Naive thymus-derived CD4-positive, alpha-beta T cell (primary cell): ENCODE measurements at regions not wholly inside any gene's neighbourhood (a gene's known extent, or its start where the extent isn't known, plus 50 kb on each side); places are given as distances from the start of the nearest gene placed in this dataset.

ENCODE experiments used
- ATAC-seq: fragments of 150-1000 bp; cut with Tn5 transposase; 2 replicates; pipeline ENCODE4 v1.10.0; 2021; ENCODE audit warnings: mild to moderate bottlenecking, moderate library complexity
- CTCF ChIA-PET: fragments of 350-600 bp; sonication (Branson Sonifier 250); formaldehyde crosslinking; loops from one replicate; lab custom pipeline; 2021; ENCODE audit warnings: antibody characterized with exemption; lab: Charles Lee
- POLR2A ChIA-PET: fragments of 350-600 bp; sonication (Branson Sonifier 250); formaldehyde crosslinking; loops from one replicate; lab custom pipeline; 2021; ENCODE audit warnings: antibody characterized with exemption, inconsistent platforms; lab: Charles Lee
- DNase-seq, 9 donors: peaks; one replicate each; pipeline versions ENCODE4 v3.0.0 to v3.0.0-alpha.2; 2020 to 2022; ENCODE audit warnings: mixed read lengths in 1 of 9
- H3K27ac ChIP-seq: one replicate; pipeline ENCODE4 v1.7.0; 2013; ENCODE audit warnings: mild to moderate bottlenecking, low read depth, low read length, moderate library complexity
- H3K27me3 ChIP-seq, 2 donors: one replicate each; pipeline ENCODE4 v1.7.0; 2013; ENCODE audit warnings: low read length in 2 of 2, mild to moderate bottlenecking in 2 of 2, moderate library complexity in 2 of 2; ENCODE audit not compliant: control insufficient read depth in 2 of 2, insufficient read depth in 2 of 2
- H3K36me3 ChIP-seq, 3 experiments: 1 replicate in 2 of 3; 2 replicates in 1 of 3; pipeline ENCODE4 v1.7.0; 2013; ENCODE audit warnings: low read length in 3 of 3, mild to moderate bottlenecking in 3 of 3, moderate library complexity in 1 of 3; ENCODE audit not compliant: insufficient read depth in 3 of 3, control insufficient read depth in 2 of 3
- H3K4me1 ChIP-seq, 2 donors: one replicate each; pipeline ENCODE4 v1.7.0; 2013; ENCODE audit warnings: low read length in 2 of 2, mild to moderate bottlenecking in 2 of 2, moderate library complexity in 1 of 2; ENCODE audit not compliant: control insufficient read depth in 2 of 2, insufficient read depth in 2 of 2
- H3K4me3 ChIP-seq: 2 replicates; pipeline ENCODE4 v1.7.0; 2013; ENCODE audit warnings: mild to moderate bottlenecking, low read length
- H3K9me3 ChIP-seq, 3 experiments: 1 replicate in 2 of 3; 2 replicates in 1 of 3; pipeline ENCODE4 v1.7.0; 2013; ENCODE audit warnings: low read length in 3 of 3; ENCODE audit not compliant: control insufficient read depth in 2 of 3
- H3K27ac Mint-ChIP-seq, 9 donors: one replicate each; pipeline ENCODE4 v1.8.0; 2020 to 2022; ENCODE audit warnings: mixed read lengths in 9 of 9, mild to moderate bottlenecking in 8 of 9, moderate library complexity in 5 of 9, inconsistent platforms in 2 of 9
- H3K27me3 Mint-ChIP-seq, 5 donors: one replicate each; pipeline ENCODE4 v1.8.0; 2021 to 2022; ENCODE audit warnings: mixed read lengths in 5 of 5, mild to moderate bottlenecking in 1 of 5
- H3K36me3 Mint-ChIP-seq, 5 donors: one replicate each; pipeline ENCODE4 v1.8.0; 2020 to 2022; ENCODE audit warnings: mixed read lengths in 5 of 5, mild to moderate bottlenecking in 3 of 5, inconsistent platforms in 1 of 5
- H3K4me1 Mint-ChIP-seq, 7 donors: one replicate each; pipeline ENCODE4 v1.8.0; 2020 to 2022; ENCODE audit warnings: mixed read lengths in 7 of 7, mild to moderate bottlenecking in 3 of 7, inconsistent platforms in 1 of 7
- H3K4me3 Mint-ChIP-seq, 10 donors: one replicate each; pipeline ENCODE4 v1.8.0; 2020 to 2022; ENCODE audit warnings: mild to moderate bottlenecking in 10 of 10, mixed read lengths in 10 of 10, moderate library complexity in 6 of 10, inconsistent platforms in 2 of 10
- H3K9me3 Mint-ChIP-seq, 11 donors: one replicate each; pipeline ENCODE4 v1.8.0; 2020 to 2022; ENCODE audit warnings: mixed read lengths in 11 of 11, mild to moderate bottlenecking in 4 of 11, inconsistent platforms in 1 of 11, moderate library complexity in 1 of 11
- intact Hi-C, 2 donors: fragments of 100-400 bp; cut with micrococcal nuclease; formaldehyde crosslinking; loops; one replicate each; pipeline ENCODE4 v1.15.1; 2023

GRCh38 chr5:39640552-39640951 is 215.8 kb upstream of the DAB2 start:
- Histone ChIP-seq H3K27me3 (no peaks in the 10 kb centered on the region), H3K36me3 (no peaks in the 10 kb centered on the region), H3K4me3 (no peak overlapping the region), H3K27ac (no peak overlapping the region), H3K4me1 (no peaks in the 10 kb centered on the region), H3K9me3 (no peaks in the 10 kb centered on the region)
- H3K36me3 Mint-ChIP-seq: no peaks in the 10 kb centered on the region
- peaks cover 0 to 5% (median 0%) of the 10 kb centered on the region in 11 donors for H3K9me3 Mint-ChIP-seq
- ChIA-PET POLR2A (no interaction called here), CTCF (no interaction called here)
- H3K4me1 Mint-ChIP-seq: no peaks in the 10 kb centered on the region
- no peak for DNase-seq
- intact Hi-C loops: no loop called here
- H3K27ac Mint-ChIP-seq: no peak overlapping the region
- H3K4me3 Mint-ChIP-seq: no peak overlapping the region
- ATAC-seq: no peak
- H3K27me3 Mint-ChIP-seq: peaks cover 5 to 14% (median 7%) of the 10 kb centered on the region in 5 donors

GRCh38 chr5:39639618-39640089 is 214.9 kb upstream of the DAB2 start:
- intact Hi-C loops: no loop called here
- no peak for ATAC-seq
- Mint-ChIP-seq H3K4me1 (no peaks in the 10 kb centered on the region), H3K36me3 (no peaks in the 10 kb centered on the region), H3K27ac (no peak overlapping the region), H3K4me3 (no peak overlapping the region), H3K9me3 (peaks cover 0 to 5% (median 0%) of the 10 kb centered on the region in 11 donors), H3K27me3 (peaks cover 5 to 14% (median 7%) of the 10 kb centered on the region in 5 donors)
- H3K4me1 ChIP-seq: no peaks in the 10 kb centered on the region
- H3K9me3 ChIP-seq: no peaks in the 10 kb centered on the region
- H3K36me3 ChIP-seq: no peaks in the 10 kb centered on the region
- H3K27me3 ChIP-seq: no peaks in the 10 kb centered on the region
- no peak overlapping the region for H3K27ac ChIP-seq
- ChIA-PET POLR2A (no interaction called here), CTCF (no interaction called here)
- H3K4me3 ChIP-seq: no peak overlapping the region
- no peak for DNase-seq

DNA sequence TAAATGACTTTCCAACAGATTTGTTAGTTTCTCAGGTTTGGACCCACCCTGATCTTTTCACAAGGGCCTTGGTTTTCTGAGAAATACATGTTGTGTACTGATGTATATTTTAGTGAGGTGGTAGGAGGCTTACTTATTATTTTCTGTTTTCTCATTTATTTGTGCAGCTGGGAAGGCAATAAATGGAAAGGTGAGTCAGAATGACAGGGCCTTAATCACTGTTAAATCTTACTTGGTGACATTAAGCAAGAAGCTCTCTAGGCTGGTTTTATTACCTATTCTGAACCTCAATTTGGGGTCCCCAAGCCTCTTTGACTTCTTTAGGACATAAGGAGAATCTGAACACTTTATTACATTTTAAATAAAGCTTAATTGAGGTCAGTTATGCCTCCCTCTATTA is 214.0 kb upstream of the DAB2 start:
- no peak overlapping the region for H3K4me3 Mint-ChIP-seq
- no peak overlapping the region for H3K27ac Mint-ChIP-seq
- POLR2A ChIA-PET: no interaction called here
- no peaks in the 10 kb centered on the region for H3K36me3 ChIP-seq
- H3K4me1 Mint-ChIP-seq: no peaks in the 10 kb centered on the region
- CTCF ChIA-PET: no interaction called here
- no peak overlapping the region for H3K4me3 ChIP-seq
- H3K4me1 ChIP-seq: no peaks in the 10 kb centered on the region
- H3K27ac ChIP-seq: no peak overlapping the region
- ATAC-seq (no peak), DNase-seq (no peak)
- H3K27me3 ChIP-seq: no peaks in the 10 kb centered on the region
- peaks cover 0 to 5% (median 0%) of the 10 kb centered on the region in 11 donors for H3K9me3 Mint-ChIP-seq
- intact Hi-C loops: no loop called here
- no peaks in the 10 kb centered on the region for H3K9me3 ChIP-seq
- peaks cover 5 to 14% (median 6%) of the 10 kb centered on the region in 5 donors for H3K27me3 Mint-ChIP-seq
- H3K36me3 Mint-ChIP-seq: no peaks in the 10 kb centered on the region

DNA sequence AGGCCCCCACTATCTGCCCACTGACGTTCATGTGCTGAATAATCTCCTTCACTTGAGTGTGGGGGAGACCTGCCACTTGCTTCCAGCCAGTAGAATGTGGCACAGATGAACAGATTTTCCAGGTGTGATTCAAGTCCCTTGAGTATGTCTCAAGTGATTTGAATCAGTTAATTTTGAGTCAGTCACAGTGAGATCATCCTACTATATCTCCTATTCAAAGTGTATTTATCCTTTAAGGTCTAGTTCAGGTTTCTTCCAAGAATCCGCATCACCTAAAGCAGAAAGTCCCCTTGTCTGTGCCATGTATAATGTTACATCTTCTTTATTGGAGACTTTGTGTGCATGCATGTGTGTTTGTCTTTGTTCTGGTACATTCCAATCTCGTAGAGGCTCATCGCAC is 208.3 kb upstream of the DAB2 start:
- no peak overlapping the region for H3K27ac ChIP-seq
- ChIA-PET POLR2A (no interaction called here), CTCF (no interaction called here)
- DNase-seq (no peak), ATAC-seq (no peak)
- Mint-ChIP-seq H3K27me3 (peaks cover 10 to 23% (median 23%) of the 10 kb centered on the region in 5 donors), H3K9me3 (no peaks in the 10 kb centered on the region), H3K4me3 (no peak overlapping the region), H3K4me1 (no peaks in the 10 kb centered on the region), H3K36me3 (no peaks in the 10 kb centered on the region), H3K27ac (no peak overlapping the region)
- H3K4me1 ChIP-seq: no peaks in the 10 kb centered on the region
- no peaks in the 10 kb centered on the region for H3K9me3 ChIP-seq
- H3K4me3 ChIP-seq: no peak overlapping the region
- intact Hi-C loops: no loop called here
- no peaks in the 10 kb centered on the region for H3K36me3 ChIP-seq
- no peaks in the 10 kb centered on the region for H3K27me3 ChIP-seq

- Histone ChIP-seq H3K27ac (no peak overlapping the region), H3K4me3 (no peak overlapping the region), H3K27me3 (no peaks in the 10 kb centered on the region), H3K9me3 (no peaks in the 10 kb centered on the region), H3K36me3 (no peaks in the 10 kb centered on the region), H3K4me1 (no peaks in the 10 kb centered on the region)
- no peak overlapping the region for H3K4me3 Mint-ChIP-seq
- intact Hi-C loops: no loop called here
- DNase-seq: no peak
- ChIA-PET POLR2A (no interaction called here), CTCF (no interaction called here)
- no peak for ATAC-seq
- H3K27ac Mint-ChIP-seq: no peak overlapping the region
- peaks cover 18 to 29% (median 23%) of the 10 kb centered on the region in 5 donors for H3K27me3 Mint-ChIP-seq
- no peaks in the 10 kb centered on the region for H3K4me1 Mint-ChIP-seq
- no peaks in the 10 kb centered on the region for H3K36me3 Mint-ChIP-seq
- H3K9me3 Mint-ChIP-seq: no peaks in the 10 kb centered on the region
These were observed 207.2 kb upstream of the DAB2 start for GRCh38 chr5:39631958-39632357.

- H3K4me1 Mint-ChIP-seq: no peaks in the 10 kb centered on the region
- no peak for DNase-seq
- no peak overlapping the region for H3K4me3 Mint-ChIP-seq
- POLR2A ChIA-PET: no interaction called here
- Histone ChIP-seq H3K9me3 (no peaks in the 10 kb centered on the region), H3K4me1 (no peaks in the 10 kb centered on the region), H3K36me3 (no peaks in the 10 kb centered on the region), H3K27ac (no peak overlapping the region), H3K27me3 (no peaks in the 10 kb centered on the region), H3K4me3 (no peak overlapping the region)
- H3K27ac Mint-ChIP-seq: no peak overlapping the region
- H3K27me3 Mint-ChIP-seq: peaks cover 14 to 34% (median 28%) of the 10 kb centered on the region in 5 donors
- intact Hi-C loops: no loop called here
- CTCF ChIA-PET: no interaction called here
- no peaks in the 10 kb centered on the region for H3K9me3 Mint-ChIP-seq
- H3K36me3 Mint-ChIP-seq: no peaks in the 10 kb centered on the region
- no peak for ATAC-seq
These were observed 205.2 kb upstream of the DAB2 start for GRCh38 chr5:39629946-39630345.

GRCh38 chr5:39628348-39628747 is 203.6 kb upstream of the DAB2 start:
- Mint-ChIP-seq H3K36me3 (no peaks in the 10 kb centered on the region), H3K4me3 (no peak overlapping the region), H3K9me3 (no peaks in the 10 kb centered on the region), H3K27ac (no peak overlapping the region), H3K4me1 (no peaks in the 10 kb centered on the region), H3K27me3 (peaks cover 14 to 38% (median 31%) of the 10 kb centered on the region in 5 donors)
- no peaks in the 10 kb centered on the region for H3K4me1 ChIP-seq
- CTCF ChIA-PET: no interaction called here
- no peak overlapping the region for H3K4me3 ChIP-seq
- no peak overlapping the region for H3K27ac ChIP-seq
- intact Hi-C loops: no loop called here
- POLR2A ChIA-PET: no interaction called here
- no peaks in the 10 kb centered on the region for H3K27me3 ChIP-seq
- no peak for ATAC-seq
- H3K36me3 ChIP-seq: no peaks in the 10 kb centered on the region
- DNase-seq: no peak
- no peaks in the 10 kb centered on the region for H3K9me3 ChIP-seq
